Bronchial epithelial cell (primary cell): ENCODE measurements at regions not wholly inside any gene's neighbourhood (a gene's known extent, or its start where the extent isn't known, plus 50 kb on each side); places are given as distances from the start of the nearest gene placed in this dataset.

Experiments
- DNase-seq: peaks from one replicate; pipeline ENCODE4 v3.0.0-alpha.2; 2010; ENCODE audit warnings: low read depth
- FAIRE-seq: peaks from 2 replicates; lab custom pipeline; 2011; peaks lifted over from hg19 to GRCh38; lab: Jason Lieb, UNC
- H3K27me3 ChIP-seq: 2 replicates; pipeline ENCODE4 v1.5.1; 2011; ENCODE audit warnings: low read length; ENCODE audit not compliant: control insufficient read depth, insufficient read depth
- H3K36me3 ChIP-seq: 2 replicates; pipeline ENCODE4 v1.5.1; 2011; ENCODE audit warnings: low read length; ENCODE audit not compliant: control insufficient read depth, insufficient read depth
- H3K4me3 ChIP-seq: 2 replicates; pipeline ENCODE4 v1.5.1; 2011; ENCODE audit warnings: mild to moderate bottlenecking, low read depth, low read length, control low read depth
- CTCF ChIP-seq: IDR thresholded peaks from 2 replicates; pipeline ENCODE4 v1.5.1; 2011; ENCODE audit warnings: mild to moderate bottlenecking, moderate library complexity, low read length, control low read depth, inconsistent platforms; ENCODE audit not compliant: insufficient read depth, severe bottlenecking

- Histone ChIP-seq H3K4me3 (no peak overlapping the region), H3K27me3 (no peaks in the 10 kb centered on the region), H3K36me3 (no peaks in the 10 kb centered on the region)
- FAIRE-seq (no peak), DNase-seq (no peak)
- TF ChIP-seq CTCF, result no peak
Observed at GRCh38 chr11:115119146-115119545, 385.1 kb downstream of the CADM1 start.
